ENCODE measurements at regions not wholly inside any gene's neighbourhood (a gene's known extent, or its start where the extent isn't known, plus 50 kb on each side); places are given as distances from the start of the nearest gene placed in this dataset.

DNA sequence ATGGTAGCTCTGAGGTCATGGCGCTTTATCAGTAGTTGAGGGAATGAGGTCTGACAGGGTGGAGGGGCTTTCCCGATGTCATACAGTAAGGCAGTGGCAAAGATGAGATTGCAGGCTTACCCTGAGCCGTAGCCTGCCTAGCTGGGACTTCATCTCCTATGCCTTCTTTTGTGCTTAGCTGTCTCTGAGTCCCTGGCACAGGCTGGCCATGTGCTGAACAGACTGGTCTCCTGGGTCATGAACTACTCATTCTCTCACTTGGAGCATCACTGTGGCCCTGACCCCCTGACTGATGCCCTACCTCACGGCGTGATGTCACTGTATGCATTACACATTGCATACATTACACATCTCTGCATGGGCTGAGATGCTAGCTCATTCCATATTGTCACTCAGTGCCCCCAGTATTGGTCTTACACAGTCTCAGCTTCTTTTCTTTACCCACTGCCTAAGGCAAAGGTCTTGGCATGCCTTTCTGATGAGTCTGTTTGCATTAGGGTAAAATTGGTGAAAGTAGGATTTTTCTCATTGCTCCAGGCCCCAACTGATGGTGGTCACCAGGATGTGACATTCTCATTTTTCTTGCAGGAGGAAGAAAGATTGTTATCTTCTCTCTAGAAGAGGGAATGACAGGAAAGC, 389.4 kb upstream of the CADM1 start:
- no peak overlapping the region for H3K4me3 ChIP-seq (ENCODE audit: low read length)
- no peaks in the 10 kb centered on the region for H3K4me1 ChIP-seq (ENCODE audit: control insufficient read depth, low read depth, low read length)
- H3K36me3 ChIP-seq (ENCODE audit: control insufficient read depth, low read depth, low read length), result no peaks in the 10 kb centered on the region
- H3K27ac ChIP-seq (ENCODE audit: low read length), result no peak overlapping the region
- no peaks in the 10 kb centered on the region for H3K9me3 ChIP-seq (ENCODE audit: control insufficient read depth, low read depth, low read length)
- H3K27me3 ChIP-seq (ENCODE audit: control insufficient read depth, insufficient read depth, low read length), result no peaks in the 10 kb centered on the region
- no peak overlapping the region for H3K9ac ChIP-seq (ENCODE audit: low read length)

- no peaks in the 10 kb centered on the region for H3K9me3 ChIP-seq (ENCODE audit: control insufficient read depth, low read depth, low read length)
- no peaks in the 10 kb centered on the region for H3K4me1 ChIP-seq (ENCODE audit: control insufficient read depth, low read depth, low read length)
- no peaks in the 10 kb centered on the region for H3K27me3 ChIP-seq (ENCODE audit: control insufficient read depth, insufficient read depth, low read length)
- no peak overlapping the region for H3K9ac ChIP-seq (ENCODE audit: low read length)
- H3K36me3 ChIP-seq (ENCODE audit: control insufficient read depth, low read depth, low read length), result no peaks in the 10 kb centered on the region
- no peak overlapping the region for H3K27ac ChIP-seq (ENCODE audit: low read length)
- H3K4me3 ChIP-seq (ENCODE audit: low read length), result no peak overlapping the region
Measured at GRCh38 chr11:115892016-115892415, 387.8 kb upstream of the CADM1 start.

DNA sequence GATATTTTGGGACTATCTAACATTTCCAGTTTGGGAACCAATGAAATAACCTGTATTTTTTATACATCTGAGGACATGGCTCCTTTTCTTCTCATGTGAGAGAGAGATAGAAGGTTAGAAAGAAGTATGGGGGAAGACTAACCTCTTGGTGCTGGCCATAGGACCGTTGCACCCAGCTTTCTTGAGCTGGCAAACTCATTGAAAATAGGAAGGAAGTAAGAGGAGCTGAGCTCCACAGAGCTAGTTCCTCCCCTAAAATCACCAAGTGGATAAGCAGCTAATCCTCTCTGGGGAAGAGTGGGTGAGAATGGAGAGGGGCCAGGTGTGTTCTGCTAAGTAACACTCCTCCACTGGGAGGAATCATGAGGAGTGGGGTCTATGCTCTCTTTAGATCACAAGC, 387.4 kb upstream of the CADM1 start:
- Histone ChIP-seq H3K4me1 (ENCODE audit: control insufficient read depth, low read depth, low read length) (no peaks in the 10 kb centered on the region), H3K36me3 (ENCODE audit: control insufficient read depth, low read depth, low read length) (no peaks in the 10 kb centered on the region), H3K27ac (ENCODE audit: low read length) (no peak overlapping the region), H3K4me3 (ENCODE audit: low read length) (no peak overlapping the region), H3K9ac (ENCODE audit: low read length) (no peak overlapping the region), H3K27me3 (ENCODE audit: control insufficient read depth, insufficient read depth, low read length) (no peaks in the 10 kb centered on the region), H3K9me3 (ENCODE audit: control insufficient read depth, low read depth, low read length) (no peaks in the 10 kb centered on the region)

DNA sequence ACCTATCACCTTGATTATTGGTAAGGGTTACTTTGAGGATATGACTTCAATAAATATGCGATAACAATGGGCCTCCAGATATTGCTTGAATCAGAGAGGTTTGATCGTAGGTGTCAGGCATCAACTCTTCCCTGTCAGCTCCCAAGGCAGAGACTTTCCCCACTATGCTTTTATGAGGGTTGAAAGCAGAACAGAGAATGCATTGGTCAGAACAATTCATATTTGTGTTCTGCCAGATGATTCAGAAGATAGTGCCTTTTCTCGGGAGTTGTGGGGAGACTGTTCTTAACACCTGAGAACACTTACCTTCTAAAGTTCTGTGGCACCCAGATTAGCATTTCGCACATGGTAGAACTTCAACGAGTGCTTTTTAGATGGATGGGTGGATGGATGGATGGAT, 386.3 kb upstream of the CADM1 start:
- H3K4me3 ChIP-seq (ENCODE audit: low read length), result no peak overlapping the region

GRCh38 chr11:115889712-115890111, 385.5 kb upstream of the CADM1 start:
- no peak overlapping the region for H3K4me3 ChIP-seq (ENCODE audit: low read length)
- no peaks in the 10 kb centered on the region for H3K27me3 ChIP-seq (ENCODE audit: control insufficient read depth, insufficient read depth, low read length)
- no peaks in the 10 kb centered on the region for H3K36me3 ChIP-seq (ENCODE audit: control insufficient read depth, low read depth, low read length)
- no peak overlapping the region for H3K9ac ChIP-seq (ENCODE audit: low read length)
- no peaks in the 10 kb centered on the region for H3K9me3 ChIP-seq (ENCODE audit: control insufficient read depth, low read depth, low read length)
- H3K27ac ChIP-seq (ENCODE audit: low read length), result no peak overlapping the region
- peaks cover 13% of the 10 kb centered on the region for H3K4me1 ChIP-seq (ENCODE audit: control insufficient read depth, low read depth, low read length)

More for the DNA sequence above, 386.3 kb upstream of the CADM1 start:
- no peak overlapping the region for H3K9ac ChIP-seq (ENCODE audit: low read length)
- no peaks in the 10 kb centered on the region for H3K9me3 ChIP-seq (ENCODE audit: control insufficient read depth, low read depth, low read length)
- H3K36me3 ChIP-seq (ENCODE audit: control insufficient read depth, low read depth, low read length), result no peaks in the 10 kb centered on the region
- peaks cover 5% of the 10 kb centered on the region for H3K4me1 ChIP-seq (ENCODE audit: control insufficient read depth, low read depth, low read length)
- H3K27ac ChIP-seq (ENCODE audit: low read length), result no peak overlapping the region
- H3K27me3 ChIP-seq (ENCODE audit: control insufficient read depth, insufficient read depth, low read length), result no peaks in the 10 kb centered on the region

- Histone ChIP-seq H3K36me3 (ENCODE audit: control insufficient read depth, low read depth, low read length) (no peaks in the 10 kb centered on the region), H3K9me3 (ENCODE audit: control insufficient read depth, low read depth, low read length) (no peaks in the 10 kb centered on the region), H3K27me3 (ENCODE audit: control insufficient read depth, insufficient read depth, low read length) (no peaks in the 10 kb centered on the region), H3K4me1 (ENCODE audit: control insufficient read depth, low read depth, low read length) (peaks cover 17% of the 10 kb centered on the region), H3K4me3 (ENCODE audit: low read length) (no peak overlapping the region), H3K9ac (ENCODE audit: low read length) (no peak overlapping the region), H3K27ac (ENCODE audit: low read length) (no peak overlapping the region)
Measured at GRCh38 chr11:115887727-115888126, 383.5 kb upstream of the CADM1 start.

- H3K27me3 ChIP-seq (ENCODE audit: control insufficient read depth, insufficient read depth, low read length), result no peaks in the 10 kb centered on the region
- no peaks in the 10 kb centered on the region for H3K36me3 ChIP-seq (ENCODE audit: control insufficient read depth, low read depth, low read length)
- H3K9me3 ChIP-seq (ENCODE audit: control insufficient read depth, low read depth, low read length), result no peaks in the 10 kb centered on the region
- no peak overlapping the region for H3K9ac ChIP-seq (ENCODE audit: low read length)
- H3K4me3 ChIP-seq (ENCODE audit: low read length), result no peak overlapping the region
- peaks cover 17% of the 10 kb centered on the region for H3K4me1 ChIP-seq (ENCODE audit: control insufficient read depth, low read depth, low read length)
- no peak overlapping the region for H3K27ac ChIP-seq (ENCODE audit: low read length)
Measured at GRCh38 chr11:115887316-115887715, 383.1 kb upstream of the CADM1 start.

DNA sequence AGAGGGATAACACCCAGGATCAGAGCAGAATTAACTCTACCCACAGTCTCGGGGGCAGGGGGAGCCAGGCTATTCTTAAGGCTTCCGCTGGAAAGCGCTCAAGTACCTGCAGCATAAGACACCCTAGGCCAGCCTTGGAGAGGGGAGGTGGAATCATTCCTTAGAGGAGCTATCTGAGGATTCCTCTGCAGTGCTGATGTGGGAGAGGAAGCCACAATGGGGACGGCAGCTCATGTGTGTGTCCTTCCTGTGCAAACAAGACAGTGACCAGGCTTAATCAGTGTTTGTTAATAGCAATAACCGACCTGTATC, 382.2 kb upstream of the CADM1 start:
- Histone ChIP-seq H3K4me3 (ENCODE audit: low read length) (no peak overlapping the region), H3K27me3 (ENCODE audit: control insufficient read depth, insufficient read depth, low read length) (no peaks in the 10 kb centered on the region), H3K27ac (ENCODE audit: low read length) (no peak overlapping the region), H3K36me3 (ENCODE audit: control insufficient read depth, low read depth, low read length) (no peaks in the 10 kb centered on the region), H3K9me3 (ENCODE audit: control insufficient read depth, low read depth, low read length) (no peaks in the 10 kb centered on the region), H3K9ac (ENCODE audit: low read length) (no peak overlapping the region), H3K4me1 (ENCODE audit: control insufficient read depth, low read depth, low read length) (peaks cover 17% of the 10 kb centered on the region)

DNA sequence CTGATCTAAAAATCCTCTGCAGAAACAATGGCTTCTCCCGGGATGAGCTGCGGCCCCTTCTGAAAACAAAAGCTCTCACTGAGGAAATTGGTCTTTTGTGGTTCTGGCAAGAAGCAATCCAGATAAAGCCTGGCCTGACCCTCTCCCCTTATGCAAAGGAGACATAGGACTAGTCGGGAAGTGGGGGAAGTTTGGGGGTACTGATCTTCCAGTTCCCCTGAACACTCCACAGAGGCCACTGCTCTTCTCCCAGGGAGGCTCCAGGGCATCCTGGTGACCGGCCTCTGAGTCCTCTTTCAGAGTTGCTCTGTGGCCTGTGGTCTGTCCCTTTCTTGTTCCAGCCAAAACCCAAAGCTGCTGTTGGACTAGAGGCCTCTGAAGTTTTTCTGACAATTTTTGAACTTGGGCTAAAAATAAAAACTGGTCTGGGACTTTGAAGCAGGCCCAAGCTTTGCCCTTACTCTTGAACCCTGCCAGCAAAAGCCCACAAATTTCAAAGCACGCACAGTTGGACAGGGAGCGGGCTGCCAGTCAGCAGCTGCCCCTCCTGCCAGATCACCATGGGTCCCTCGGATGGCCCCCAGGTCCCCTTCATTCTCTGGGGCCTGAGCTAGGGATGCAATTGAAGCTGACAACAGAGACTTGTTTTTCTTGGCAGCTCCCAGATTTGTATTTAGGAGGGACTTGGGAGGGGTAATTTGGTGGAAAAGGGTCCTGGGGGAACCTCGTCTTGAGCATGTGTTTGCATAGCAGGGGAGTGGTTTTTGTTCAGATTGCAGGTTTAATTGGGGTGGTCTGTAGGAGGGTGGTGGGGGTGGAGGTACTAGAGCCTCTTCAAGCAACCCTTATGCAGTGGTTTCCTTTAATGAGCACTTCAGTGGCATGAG, 381.6 kb upstream of the CADM1 start:
- Histone ChIP-seq H3K27me3 (ENCODE audit: control insufficient read depth, insufficient read depth, low read length) (no peaks in the 10 kb centered on the region), H3K27ac (ENCODE audit: low read length) (no peak overlapping the region), H3K4me3 (ENCODE audit: low read length) (no peak overlapping the region), H3K4me1 (ENCODE audit: control insufficient read depth, low read depth, low read length) (peaks cover 17% of the 10 kb centered on the region), H3K9me3 (ENCODE audit: control insufficient read depth, low read depth, low read length) (no peaks in the 10 kb centered on the region), H3K36me3 (ENCODE audit: control insufficient read depth, low read depth, low read length) (no peaks in the 10 kb centered on the region), H3K9ac (ENCODE audit: low read length) (no peak overlapping the region)

GRCh38 chr11:115884800-115885534, 380.8 kb upstream of the CADM1 start:
- H3K27me3 ChIP-seq (ENCODE audit: control insufficient read depth, insufficient read depth, low read length), result no peaks in the 10 kb centered on the region
- H3K9me3 ChIP-seq (ENCODE audit: control insufficient read depth, low read depth, low read length), result no peaks in the 10 kb centered on the region
- H3K9ac ChIP-seq (ENCODE audit: low read length), result no peak overlapping the region
- H3K4me1 ChIP-seq (ENCODE audit: control insufficient read depth, low read depth, low read length), result peaks cover 17% of the 10 kb centered on the region
- H3K36me3 ChIP-seq (ENCODE audit: control insufficient read depth, low read depth, low read length), result no peaks in the 10 kb centered on the region
- H3K4me3 ChIP-seq (ENCODE audit: low read length), result no peak overlapping the region
- no peak overlapping the region for H3K27ac ChIP-seq (ENCODE audit: low read length)

- no peak overlapping the region for H3K9ac ChIP-seq (ENCODE audit: low read length)
- no peaks in the 10 kb centered on the region for H3K4me1 ChIP-seq (ENCODE audit: control insufficient read depth, low read depth, low read length)
- H3K27ac ChIP-seq (ENCODE audit: low read length), result no peak overlapping the region
- no peak overlapping the region for H3K4me3 ChIP-seq (ENCODE audit: low read length)
- H3K27me3 ChIP-seq (ENCODE audit: control insufficient read depth, insufficient read depth, low read length), result no peaks in the 10 kb centered on the region
- H3K36me3 ChIP-seq (ENCODE audit: control insufficient read depth, low read depth, low read length), result no peaks in the 10 kb centered on the region
- H3K9me3 ChIP-seq (ENCODE audit: control insufficient read depth, low read depth, low read length), result no peaks in the 10 kb centered on the region
Measured at GRCh38 chr11:115874843-115875242, 370.6 kb upstream of the CADM1 start.

Measured in iPS-18a (cell line).